SK-N-SH (cell line): ENCODE measurements at regions not wholly inside any gene's neighbourhood (a gene's known extent, or its start where the extent isn't known, plus 50 kb on each side); places are given as distances from the start of the nearest gene placed in this dataset.

Experiments
- CTCF ChIA-PET: fragments of 300-600, 350-600 bp; formaldehyde crosslinking; extraction: SDS; loops from one replicate; lab custom pipeline; 2021; lab: Yijun Ruan, JAX
- POLR2A ChIA-PET: fragments of 350-600 bp; sonication (Branson Sonifier 250); formaldehyde crosslinking; extraction: SDS; loops from one replicate; lab custom pipeline; 2020; ENCODE audit warnings: antibody characterized with exemption, inconsistent platforms; lab: Yijun Ruan, JAX
- DNase-seq: peaks from one replicate; pipeline ENCODE4 v3.0.0; 2012
- H2AFZ ChIP-seq: fragments of 200-600 bp; sonication (generic); 2 replicates; pipeline ENCODE4 v1.8.1; 2016; ENCODE audit warnings: antibody characterized with exemption, mild to moderate bottlenecking, low read depth
- H3F3A ChIP-seq: fragments of 200-600 bp; sonication (generic); replicated peaks from 2 replicates; pipeline ENCODE3; 2016; ENCODE audit warnings: antibody characterized with exemption, mild to moderate bottlenecking; ENCODE audit not compliant: insufficient read depth
- H3K27ac ChIP-seq, 2 experiments: fragments of 200-500 bp in 1 of 2; fragments of 200-600 bp in 1 of 2; sonication (Bioruptor generic) in 1 of 2; sonication (generic), shearing (Covaris generic) in 1 of 2; 2 replicates each; pipeline versions ENCODE4 v1.5.1 to v1.6.1; 2014 to 2016; ENCODE audit warnings: low read depth in 2 of 2, inconsistent platforms in 1 of 2, low read length in 1 of 2, mild to moderate bottlenecking in 1 of 2, mixed read lengths in 1 of 2
- H3K27me3 ChIP-seq: fragments of 200-600 bp; sonication (generic), shearing (Covaris generic); 2 replicates; pipeline ENCODE4 v1.6.1; 2016; ENCODE audit warnings: mixed run types; ENCODE audit not compliant: insufficient read depth
- H3K36me3 ChIP-seq, 2 experiments: fragments of 200-500 bp in 1 of 2; fragments of 200-600 bp in 1 of 2; sonication (Bioruptor generic) in 1 of 2; sonication (generic) in 1 of 2; replicated peaks in 1 of 2; 2 replicates each; pipeline versions ENCODE3 to v1.5.1; 2014 to 2016; ENCODE audit warnings: low read length in 1 of 2, mild to moderate bottlenecking in 1 of 2; ENCODE audit not compliant: insufficient read depth in 2 of 2, control insufficient read depth in 1 of 2
- H3K4me1 ChIP-seq, 2 experiments: fragments of 200-500 bp in 1 of 2; fragments of 200-600 bp in 1 of 2; sonication (Bioruptor generic) in 1 of 2; sonication (generic), shearing (Covaris generic) in 1 of 2; 2 replicates each; pipeline versions ENCODE4 v1.5.1 to v1.6.1; 2014 to 2016; ENCODE audit warnings: low read depth in 1 of 2, low read length in 1 of 2, mixed run types in 1 of 2; ENCODE audit not compliant: insufficient read depth in 2 of 2, control insufficient read depth in 1 of 2
- H3K4me2 ChIP-seq: fragments of 200-600 bp; sonication (generic), shearing (Covaris generic); 2 replicates; pipeline ENCODE4 v1.6.1; 2017; ENCODE audit warnings: mixed run types
- H3K4me3 ChIP-seq, 2 experiments: fragments of 200-500 bp in 1 of 2; fragments of 200-600 bp in 1 of 2; sonication (Bioruptor generic) in 1 of 2; sonication (generic), shearing (Covaris generic) in 1 of 2; 2 replicates each; pipeline versions ENCODE4 v1.5.1 to v1.8.1; 2014 to 2016; ENCODE audit warnings: low read depth in 2 of 2, inconsistent platforms in 1 of 2, low read length in 1 of 2, mild to moderate bottlenecking in 1 of 2, mixed read lengths in 1 of 2, moderate library complexity in 1 of 2
- H3K79me2 ChIP-seq: fragments of 200-600 bp; sonication (generic); 2 replicates; pipeline ENCODE4 v1.8.1; 2017; ENCODE audit warnings: mild to moderate bottlenecking; ENCODE audit not compliant: insufficient read depth
- H3K9ac ChIP-seq: fragments of 200-600 bp; sonication (generic); 2 replicates; pipeline ENCODE4 v1.6.1; 2017; ENCODE audit warnings: mixed run types
- H3K9me2 ChIP-seq: fragments of 200-600 bp; sonication (generic); 2 replicates; pipeline ENCODE4 v1.6.1; 2017; ENCODE audit warnings: mixed run types
- H3K9me3 ChIP-seq: fragments of 200-600 bp; sonication (generic); 2 replicates; pipeline ENCODE4 v1.6.1; 2017; ENCODE audit warnings: mixed run types, mild to moderate bottlenecking, moderate library complexity
- H4K20me1 ChIP-seq: fragments of 200-600 bp; sonication (generic); 2 replicates; pipeline ENCODE4 v1.6.1; 2017; ENCODE audit warnings: mild to moderate bottlenecking, mixed run types; ENCODE audit not compliant: insufficient read depth
- CTCF ChIP-seq: fragments of 200-600 bp; sonication (generic); IDR thresholded peaks from 2 replicates; pipeline ENCODE4 v1.6.1; 2017; ENCODE audit warnings: antibody characterized with exemption, mild to moderate bottlenecking, moderate library complexity
- ELF1 ChIP-seq: IDR thresholded peaks from 2 replicates; pipeline ENCODE4 v1.4.0; 2012
- EZH2phosphoT487 ChIP-seq: fragments of 200-600 bp; sonication (generic); IDR thresholded peaks from 2 replicates; pipeline ENCODE4 v1.6.1; 2017; ENCODE audit warnings: low read depth, mixed run types, mild to moderate bottlenecking, antibody characterized with exemption, moderate library complexity, borderline replicate concordance
- FOSL2 ChIP-seq: IDR thresholded peaks from 2 replicates; pipeline ENCODE4 v1.4.0; 2012; ENCODE audit warnings: low read depth, mild to moderate bottlenecking, moderate library complexity, borderline replicate concordance
- IRF3 ChIP-seq: fragments of 150-350 bp; IDR thresholded peaks from 2 replicates; pipeline ENCODE4 v1.6.1; 2016; ENCODE audit warnings: mild to moderate bottlenecking, low read depth, low read length
- MAX ChIP-seq: IDR thresholded peaks from 2 replicates; pipeline ENCODE4 v1.4.0; 2012; ENCODE audit warnings: low read depth
- MEF2A ChIP-seq: IDR thresholded peaks from 2 replicates; pipeline ENCODE4 v1.4.0; 2012; ENCODE audit warnings: low read depth, borderline replicate concordance
- NFIC ChIP-seq: IDR thresholded peaks from 2 replicates; pipeline ENCODE4 v1.4.0; 2012; ENCODE audit warnings: borderline replicate concordance
- RCOR1 ChIP-seq: fragments of 150-350 bp; IDR thresholded peaks from 2 replicates; pipeline ENCODE4 v1.6.1; 2017; ENCODE audit warnings: antibody characterized with exemption, low read length
- REST ChIP-seq: IDR thresholded peaks from 2 replicates; pipeline ENCODE4 v1.6.1; 2012; ENCODE audit warnings: mild to moderate bottlenecking, low read depth, low read length, moderate library complexity
- RFX5 ChIP-seq: IDR thresholded peaks from 2 replicates; pipeline ENCODE4 v1.6.1; 2012; ENCODE audit warnings: mild to moderate bottlenecking, improper control_type of control experiment, low read length
- RXRA ChIP-seq: IDR thresholded peaks from 2 replicates; pipeline ENCODE4 v1.4.0; 2012; ENCODE audit warnings: low read depth, mild to moderate bottlenecking, borderline replicate concordance
- SIN3A ChIP-seq: IDR thresholded peaks from 2 replicates; pipeline ENCODE4 v1.6.1; 2012; ENCODE audit warnings: low read depth, mild to moderate bottlenecking, low read length, moderate library complexity, borderline replicate concordance
- SMC3 ChIP-seq: IDR thresholded peaks from 2 replicates; pipeline ENCODE4 v1.6.1; 2012; ENCODE audit warnings: low read depth, low read length, improper control_type of control experiment
- TCF12 ChIP-seq: IDR thresholded peaks from 2 replicates; pipeline ENCODE4 v1.4.0; 2012
- TEAD4 ChIP-seq: IDR thresholded peaks from 2 replicates; pipeline ENCODE4 v1.4.0; 2012; ENCODE audit warnings: mild to moderate bottlenecking, borderline replicate concordance; ENCODE audit not compliant: insufficient read depth
- USF2 ChIP-seq: fragments of 150-350 bp; IDR thresholded peaks from 2 replicates; pipeline ENCODE4 v1.6.1; 2017; ENCODE audit warnings: antibody characterized with exemption, low read length, low read depth, borderline replicate concordance
- YY1 ChIP-seq: IDR thresholded peaks from 2 replicates; pipeline ENCODE4 v1.4.0; 2012; ENCODE audit warnings: low read depth, mild to moderate bottlenecking
- WGBS: methylation state at CpG from one replicate; pipeline ENCODE4 v1.1.6; 2017; ENCODE audit warnings: low lambda C conversion rate; 5-methylcytosine and 5-hydroxymethylcytosine counted together

GRCh38 chr1:101119289-101119688, 93.7 kb upstream of the DPH5 start:
- Histone ChIP-seq H3K9me3 (no peaks in the 10 kb centered on the region), H3K27ac (no peak overlapping the region), H2AFZ (no peak overlapping the region), H3K9me2 (no peaks in the 10 kb centered on the region), H3K4me2 (no peak overlapping the region), H3K36me3 (no peaks in the 10 kb centered on the region), H3K4me3 (no peak overlapping the region), H3K9ac (no peak overlapping the region), H3K27me3 (no peaks in the 10 kb centered on the region), H3K79me2 (no peaks in the 10 kb centered on the region), H3F3A (no peaks in the 10 kb centered on the region), H3K4me1 (no peaks in the 10 kb centered on the region; a peak in 1 of 4 replicates), H4K20me1 (no peaks in the 10 kb centered on the region)
- POLR2A ChIA-PET = no interaction called here
- 78% methylated on average over 4 of the region's 4 CpGs for WGBS
- CTCF ChIA-PET = no interaction called here
- TF ChIP-seq REST (no peak), RFX5 (no peak), TEAD4 (no peak), NFIC (no peak), TCF12 (no peak), SIN3A (no peak), MEF2A (no peak), YY1 (no peak), EZH2phosphoT487 (no peak), IRF3 (no peak), FOSL2 (no peak), SMC3 (no peak), RXRA (no peak), USF2 (no peak), MAX (no peak), ELF1 (no peak), RCOR1 (no peak), CTCF (no peak)
- no peak for DNase-seq
